ENCODE measurements at regions not wholly inside any gene's neighbourhood (a gene's known extent, or its start where the extent isn't known, plus 50 kb on each side); places are given as distances from the start of the nearest gene placed in this dataset.

GRCh38 chr3:70820397-70820796 lies 508.0 kb upstream of the MDFIC2 start:
- WGBS: 79% methylated on average over 1 of the region's 1 CpG
- no peak for TF ChIP-seq RXRA (IDR thresholded peaks at IDR 0.05)
- TF ChIP-seq REST (IDR thresholded peaks at IDR 0.05): no peak
- TF ChIP-seq HNF4G (IDR thresholded peaks at IDR 0.05): no peak
- TF ChIP-seq SP1 (IDR thresholded peaks at IDR 0.05): no peak
- TF ChIP-seq RAD21 (IDR thresholded peaks at IDR 0.05): no peak
- no peak for TF ChIP-seq ZBTB33 (IDR thresholded peaks at IDR 0.05)
- no peak for TF ChIP-seq TAF1 (conservative IDR thresholded peaks at IDR 0.05)
- no peak for TF ChIP-seq HNF4A (conservative IDR thresholded peaks at IDR 0.05)
- TF ChIP-seq GABPA (IDR thresholded peaks at IDR 0.05 in 1 of 2, conservative IDR thresholded peaks at IDR 0.05 in 1 of 2): no peak
- TF ChIP-seq ATF3 (IDR thresholded peaks at IDR 0.05): no peak
- TF ChIP-seq MAX (IDR thresholded peaks at IDR 0.05): no peak
- TF ChIP-seq JUND (IDR thresholded peaks at IDR 0.05): no peak
- no peak for TF ChIP-seq EGR1 (IDR thresholded peaks at IDR 0.05; ENCODE audit: low read depth in 2 of 2)
- no peak for TF ChIP-seq CTCF (IDR thresholded peaks at IDR 0.05; ENCODE audit: low read depth, low read length, missing input control)
- Histone ChIP-seq H3K27ac (ENCODE audit: low read depth in 1 of 2, low read length in 2 of 2) (no peak overlapping the region), H3K9ac (ENCODE audit: low read depth in 1 of 2, low read length in 2 of 2) (no peak overlapping the region), H3K27me3 (ENCODE audit: control insufficient read depth in 4 of 4, insufficient read depth in 4 of 4, low read length in 3 of 4) (no peaks in the 10 kb centered on the region), H3K36me3 (ENCODE audit: control insufficient read depth in 4 of 4, insufficient read depth in 3 of 4, low read depth in 1 of 4, low read length in 3 of 4) (no peaks in the 10 kb centered on the region), H3K4me3 (ENCODE audit: low read depth in 1 of 3, low read length in 3 of 3) (no peak overlapping the region), H3K9me3 (ENCODE audit: control insufficient read depth in 4 of 4, low read length in 3 of 4) (peaks cover 0 to 5% (median 0%) of the 10 kb centered on the region in 4 donors), H3K4me1 (ENCODE audit: control insufficient read depth in 4 of 4, insufficient read depth in 4 of 4, low read length in 3 of 4) (no peaks in the 10 kb centered on the region)
- DNase-seq (ENCODE audit: low spot score): no peak

- H3K4me1 ChIP-seq (ENCODE audit: control insufficient read depth in 4 of 4, insufficient read depth in 4 of 4, low read length in 3 of 4): no peaks in the 10 kb centered on the region
- 70% methylated on average over 2 of the region's 2 CpGs for WGBS
- H3K4me3 ChIP-seq (ENCODE audit: low read depth in 1 of 3, low read length in 3 of 3): no peak overlapping the region
- H3K9ac ChIP-seq (ENCODE audit: low read depth in 1 of 2, low read length in 2 of 2): no peak overlapping the region
- H3K36me3 ChIP-seq (ENCODE audit: control insufficient read depth in 4 of 4, insufficient read depth in 3 of 4, low read depth in 1 of 4, low read length in 3 of 4): no peaks in the 10 kb centered on the region
- H3K27me3 ChIP-seq (ENCODE audit: control insufficient read depth in 4 of 4, insufficient read depth in 4 of 4, low read length in 3 of 4): no peaks in the 10 kb centered on the region
- no peak for DNase-seq (ENCODE audit: low spot score)
- no peak overlapping the region for H3K27ac ChIP-seq (ENCODE audit: low read depth in 1 of 2, low read length in 2 of 2)
- H3K9me3 ChIP-seq (ENCODE audit: control insufficient read depth in 4 of 4, low read length in 3 of 4): peaks cover 0 to 5% (median 0%) of the 10 kb centered on the region in 4 donors
- TF ChIP-seq TAF1 (conservative IDR thresholded peaks at IDR 0.05) (no peak), REST (IDR thresholded peaks at IDR 0.05) (no peak), RAD21 (IDR thresholded peaks at IDR 0.05) (no peak), YY1 (IDR thresholded peaks at IDR 0.05) (no peak), HNF4G (IDR thresholded peaks at IDR 0.05) (no peak), FOXA2 (IDR thresholded peaks at IDR 0.05) (no peak), GABPA (IDR thresholded peaks at IDR 0.05 in 1 of 2, conservative IDR thresholded peaks at IDR 0.05 in 1 of 2) (no peak), NR2F2 (IDR thresholded peaks at IDR 0.05) (no peak), ATF3 (IDR thresholded peaks at IDR 0.05) (no peak), RXRA (IDR thresholded peaks at IDR 0.05) (no peak), EGR1 (IDR thresholded peaks at IDR 0.05; ENCODE audit: low read depth in 2 of 2) (no peak), JUND (IDR thresholded peaks at IDR 0.05) (no peak), HNF4A (conservative IDR thresholded peaks at IDR 0.05) (no peak), CTCF (IDR thresholded peaks at IDR 0.05; ENCODE audit: low read depth, low read length, missing input control) (no peak)
Measured at GRCh38 chr3:70818145-70818544, 505.7 kb upstream of the MDFIC2 start.

Measured in liver (tissue), 8 donors.